NCI-H460 (cell line): ENCODE measurements at regions not wholly inside any gene's neighbourhood (a gene's known extent, or its start where the extent isn't known, plus 50 kb on each side); places are given as distances from the start of the nearest gene placed in this dataset.
A peak's percentile ranks its signal among the peaks of the same experiment; 100 is the strongest.

Source experiments
- DNase-seq: peaks from one replicate; pipeline ENCODE4 v3.0.0-alpha.2; 2016; ENCODE audit warnings: low read depth; ENCODE audit errors: extremely low read depth

GRCh38 chr3:168858327-168858726 lies 762.6 kb upstream of the GOLIM4 start:
- DNase-seq: no peak

- no peak for DNase-seq
Measured at GRCh38 chr3:168850109-168850508, 754.4 kb upstream of the GOLIM4 start.

GRCh38 chr3:168847291-168847883 lies 751.7 kb upstream of the GOLIM4 start:
- DNase-seq: peak; percentile 32

- DNase-seq: no peak
Measured at GRCh38 chr3:168844894-168845482, 749.3 kb upstream of the GOLIM4 start.

GRCh38 chr3:168844472-168844871 lies 748.7 kb upstream of the GOLIM4 start:
- no peak for DNase-seq

- DNase-seq: no peak
Measured at GRCh38 chr3:168843481-168843880, 747.8 kb upstream of the GOLIM4 start.

GRCh38 chr3:168839653-168840052 lies 743.9 kb upstream of the GOLIM4 start:
- DNase-seq: no peak

GRCh38 chr3:168834558-168834957 lies 738.8 kb upstream of the GOLIM4 start:
- no peak for DNase-seq

- no peak for DNase-seq
Measured at GRCh38 chr3:168828943-168829342, 733.2 kb upstream of the GOLIM4 start.

- DNase-seq: no peak
Measured at GRCh38 chr3:168828536-168828935, 732.8 kb upstream of the GOLIM4 start.

- DNase-seq: no peak
Measured at GRCh38 chr3:168828014-168828413, 732.3 kb upstream of the GOLIM4 start.

- DNase-seq: no peak
Measured at GRCh38 chr3:168824107-168824506, 728.4 kb upstream of the GOLIM4 start.

- no peak for DNase-seq
Measured at GRCh38 chr3:168823466-168823865, 727.7 kb upstream of the GOLIM4 start.

- DNase-seq: no peak
Measured at GRCh38 chr3:168820810-168821415, 725.2 kb upstream of the GOLIM4 start.

- no peak for DNase-seq
Measured at GRCh38 chr3:168817177-168817576, 721.5 kb upstream of the GOLIM4 start.

GRCh38 chr3:168815946-168816345 lies 720.2 kb upstream of the GOLIM4 start:
- DNase-seq: no peak

- no peak for DNase-seq
Measured at GRCh38 chr3:168813225-168813802, 717.6 kb upstream of the GOLIM4 start.

GRCh38 chr3:168812234-168812633 lies 716.5 kb upstream of the GOLIM4 start:
- no peak for DNase-seq

- no peak for DNase-seq
Measured at GRCh38 chr3:168808596-168808995, 712.9 kb upstream of the GOLIM4 start.

- no peak for DNase-seq
Measured at GRCh38 chr3:168807448-168807847, 711.7 kb upstream of the GOLIM4 start.

- DNase-seq: no peak
Measured at GRCh38 chr3:168806871-168807270, 711.1 kb upstream of the GOLIM4 start.

GRCh38 chr3:168803536-168803935 lies 707.8 kb upstream of the GOLIM4 start:
- no peak for DNase-seq
